ENCODE measurements at regions not wholly inside any gene's neighbourhood (a gene's known extent, or its start where the extent isn't known, plus 50 kb on each side); places are given as distances from the start of the nearest gene placed in this dataset.
"Not testable (repeated sequence)": the region's sequence is repeated elsewhere in the genome, so short reads cannot be mapped to it uniquely, and the experiment has no call there.

DNA sequence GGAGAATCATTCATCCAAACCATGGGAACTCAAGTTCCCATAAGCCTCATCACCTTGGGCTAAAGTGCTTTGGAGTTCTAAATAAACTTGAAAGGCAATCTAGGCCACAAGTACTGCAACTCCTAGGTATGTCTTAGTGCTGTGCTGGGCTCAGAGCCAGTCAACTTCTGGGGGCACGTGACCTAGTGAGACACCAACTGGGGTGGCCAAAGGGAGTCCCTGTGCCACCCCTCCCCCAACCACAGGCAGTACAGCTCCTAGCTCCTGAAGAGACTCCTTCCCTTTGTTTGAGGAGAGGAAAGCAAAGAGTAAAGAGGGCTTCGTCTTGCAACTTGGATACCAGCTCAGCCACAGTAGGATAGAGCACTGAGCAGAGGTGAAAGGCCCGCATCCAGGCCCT lies 154.2 kb upstream of the IL1RAPL2 start:
- DNase-seq (ENCODE audit: low read depth): no peak
- no peak overlapping the region for H3K4me3 ChIP-seq (ENCODE audit: low read length)
- no peak for TF ChIP-seq CTCF (conservative IDR thresholded peaks at IDR 0.05; ENCODE audit: low read depth, low read length)

DNA sequence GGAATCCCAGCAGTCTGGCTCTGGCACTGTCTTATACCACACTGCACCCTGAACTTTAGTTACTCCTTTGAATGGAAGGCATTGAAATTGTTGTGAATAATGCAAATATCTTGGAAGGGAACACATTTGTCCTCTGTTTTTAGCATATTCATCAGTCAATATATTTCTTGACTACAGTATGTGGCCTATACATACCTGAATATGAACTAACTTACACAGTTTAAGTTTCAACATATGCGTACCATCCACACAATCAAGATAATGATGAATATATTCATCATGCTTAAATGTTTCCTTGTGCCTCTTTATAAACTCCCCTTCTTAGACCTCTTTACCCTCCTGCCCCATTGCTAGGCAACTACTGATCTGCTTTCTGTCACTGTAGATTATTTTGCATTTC lies 145.7 kb upstream of the ESX1 start:
- TF ChIP-seq CTCF (conservative IDR thresholded peaks at IDR 0.05; ENCODE audit: low read depth, low read length): no peak
- no peak overlapping the region for H3K4me3 ChIP-seq (ENCODE audit: low read length)
- DNase-seq (ENCODE audit: low read depth): no peak

GRCh38 chrX:104392350-104392749 lies 137.6 kb upstream of the ESX1 start:
- DNase-seq (ENCODE audit: low read depth): no peak
- no peak overlapping the region for H3K4me3 ChIP-seq (ENCODE audit: low read length)

DNA sequence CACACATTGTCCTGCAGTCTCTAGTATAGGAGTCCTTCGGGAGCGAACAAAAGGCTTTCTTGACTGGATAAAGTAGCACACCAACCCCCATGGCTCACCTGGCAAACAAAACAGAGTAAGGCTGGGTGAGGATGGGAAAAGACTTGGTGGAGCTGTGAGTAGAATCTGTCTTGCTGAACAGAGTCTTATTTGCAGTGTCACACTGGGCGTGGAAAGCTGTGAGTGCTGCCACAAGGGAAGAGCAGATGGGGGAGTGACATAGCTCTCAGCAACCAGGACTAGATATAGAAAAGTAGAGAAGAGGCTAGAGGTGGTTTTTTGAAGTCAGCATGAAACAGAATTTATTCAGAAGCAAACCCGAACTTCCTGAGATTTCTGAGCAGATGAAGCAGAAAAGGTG lies 137.2 kb upstream of the ESX1 start:
- DNase-seq (ENCODE audit: low read depth): no peak
- H3K4me3 ChIP-seq (ENCODE audit: low read length): no peak overlapping the region
- TF ChIP-seq CTCF (conservative IDR thresholded peaks at IDR 0.05; ENCODE audit: low read depth, low read length): no peak

More at GRCh38 chrX:104392350-104392749, 137.6 kb upstream of the ESX1 start:
- no peak for TF ChIP-seq CTCF (conservative IDR thresholded peaks at IDR 0.05; ENCODE audit: low read depth, low read length)

- TF ChIP-seq CTCF (conservative IDR thresholded peaks at IDR 0.05; ENCODE audit: low read depth, low read length): no peak
- no peak for DNase-seq (ENCODE audit: low read depth)
Observed at GRCh38 chrX:104376937-104377336, 122.2 kb upstream of the ESX1 start.

GRCh38 chrX:104372547-104372946 lies 117.8 kb upstream of the ESX1 start:
- no peak for DNase-seq (ENCODE audit: low read depth)
- H3K4me3 ChIP-seq (ENCODE audit: low read length): no peak overlapping the region
- TF ChIP-seq CTCF (conservative IDR thresholded peaks at IDR 0.05; ENCODE audit: low read depth, low read length): no peak

More at GRCh38 chrX:104376937-104377336, 122.2 kb upstream of the ESX1 start:
- H3K4me3 ChIP-seq (ENCODE audit: low read length): no peak overlapping the region

- H3K4me3 ChIP-seq (ENCODE audit: low read length): no peak overlapping the region
- no peak for DNase-seq (ENCODE audit: low read depth)
- peak; percentile 16 for TF ChIP-seq CTCF (conservative IDR thresholded peaks at IDR 0.05; ENCODE audit: low read depth, low read length)
Observed at GRCh38 chrX:104370089-104370488, 115.4 kb upstream of the ESX1 start.

DNA sequence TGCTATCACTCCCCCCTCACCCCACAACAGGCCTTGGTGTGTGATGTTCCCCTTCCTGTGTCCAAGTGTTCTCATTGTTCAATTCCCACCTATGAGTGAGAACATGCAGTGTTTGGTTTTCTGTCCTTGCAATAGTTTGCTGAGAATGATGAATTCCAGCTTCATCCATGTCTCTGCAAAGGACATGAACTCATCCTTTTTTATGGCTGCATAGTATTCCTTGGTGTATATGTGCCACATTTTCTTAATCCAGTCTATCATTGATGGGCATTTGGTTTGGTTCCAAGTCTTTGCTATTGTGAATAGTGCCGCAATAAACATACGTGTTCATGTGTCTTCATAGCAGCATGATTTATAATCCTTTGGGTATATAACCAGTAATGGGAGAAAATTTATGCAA lies 106.0 kb upstream of the ESX1 start:
- not testable (repeated sequence) for DNase-seq (ENCODE audit: low read depth); H3K4me3 ChIP-seq (ENCODE audit: low read length)

Data from retinal pigment epithelial cell (primary cell).